HL-60 (cell line): ENCODE measurements at regions not wholly inside any gene's neighbourhood (a gene's known extent, or its start where the extent isn't known, plus 50 kb on each side); places are given as distances from the start of the nearest gene placed in this dataset.

Experiments
- DNase-seq, 2 experiments: peaks; one replicate each; pipeline ENCODE4 v3.0.0-alpha.2; 2010 to 2020; ENCODE audit warnings: low read depth in 1 of 2, low spot score in 1 of 2
- H3K27ac ChIP-seq: fragments of 250-450 bp; sonication (Bioruptor Pico); replicated peaks from 2 replicates; pipeline ENCODE4 v1.5.1; 2020; ENCODE audit warnings: mild to moderate bottlenecking, moderate library complexity
- H3K27me3 ChIP-seq: fragments of 250-450 bp; sonication (Bioruptor Pico); 2 replicates; pipeline ENCODE4 v1.5.1; 2021; ENCODE audit warnings: mild to moderate bottlenecking, moderate library complexity; ENCODE audit not compliant: insufficient read depth, poor library complexity, severe bottlenecking
- H3K4me3 ChIP-seq: replicated peaks from 2 replicates; pipeline ENCODE4 v1.5.1; 2011; ENCODE audit warnings: mild to moderate bottlenecking, control low read depth, low read length; ENCODE audit not compliant: insufficient read depth
- CTCF ChIP-seq: IDR thresholded peaks from one replicate; pipeline ENCODE4 v1.5.1; 2011; ENCODE audit warnings: low read length, control low read depth, inconsistent platforms; ENCODE audit not compliant: insufficient read depth
- GABPA ChIP-seq: IDR thresholded peaks from 2 replicates; pipeline ENCODE4 v1.6.1; 2012; ENCODE audit warnings: low read depth
- POLR2AphosphoS5 ChIP-seq: IDR thresholded peaks from 2 replicates; pipeline ENCODE4 v1.6.1; 2012; ENCODE audit warnings: low read depth
- REST ChIP-seq: IDR thresholded peaks from 2 replicates; pipeline ENCODE4 v1.6.1; 2012; ENCODE audit warnings: low read depth; ENCODE audit not compliant: insufficient replicate concordance
- SPI1 ChIP-seq: IDR thresholded peaks from 2 replicates; pipeline ENCODE4 v1.6.1; 2012; ENCODE audit warnings: low read depth, mild to moderate bottlenecking, borderline replicate concordance

- DNase-seq, result no peak
- TF ChIP-seq CTCF (no peak), GABPA (no peak), REST (no peak), SPI1 (no peak)
- H3K27ac ChIP-seq, result no peak overlapping the region
Observed at GRCh38 chr14:41016213-41016612, 590.5 kb upstream of the LRFN5 start.

GRCh38 chr14:41000350-41000749 is 606.3 kb upstream of the LRFN5 start:
- Histone ChIP-seq H3K27me3 (no peaks in the 10 kb centered on the region), H3K4me3 (no peak overlapping the region), H3K27ac (no peak overlapping the region)
- TF ChIP-seq REST (no peak), SPI1 (no peak), GABPA (no peak), CTCF (no peak), POLR2AphosphoS5 (no peak)
- no peak for DNase-seq

More at GRCh38 chr14:41016213-41016612, 590.5 kb upstream of the LRFN5 start:
- no peak overlapping the region for H3K4me3 ChIP-seq
- no peaks in the 10 kb centered on the region for H3K27me3 ChIP-seq

GRCh38 chr14:40989260-40989659 is 617.4 kb upstream of the LRFN5 start:
- Histone ChIP-seq H3K4me3 (no peak overlapping the region), H3K27ac (no peak overlapping the region), H3K27me3 (no peaks in the 10 kb centered on the region)
- DNase-seq, result no peak
- TF ChIP-seq CTCF (no peak), REST (peak; percentile 85)
